GM13976 (cell line): ENCODE measurements at regions not wholly inside any gene's neighbourhood (a gene's known extent, or its start where the extent isn't known, plus 50 kb on each side); places are given as distances from the start of the nearest gene placed in this dataset.

ENCODE experiments used
- DNase-seq: peaks from one replicate; pipeline ENCODE4 v3.0.0; 2012; ENCODE audit warnings: low spot score
- CTCF ChIP-seq: IDR thresholded peaks from 2 replicates; pipeline ENCODE4 v1.5.1; 2012; ENCODE audit warnings: borderline replicate concordance, mild to moderate bottlenecking; ENCODE audit not compliant: insufficient read depth; ENCODE audit errors: extremely low read depth, missing control alignments, control extremely low read depth
- in situ Hi-C: fragments of 300-500 bp; cut with MboI; formaldehyde crosslinking; loops from one replicate; pipeline ENCODE4 v1.12.0; 2022; ENCODE audit warnings: low sequenced_read_pairs, mixed read lengths, inconsistent platforms; ENCODE audit not compliant: unreplicated experiment

- no peak for TF ChIP-seq CTCF
- in situ Hi-C loops, result no loop called here
- DNase-seq, result no peak
Observed at GRCh38 chr13:81442904-81443303, 1102.0 kb upstream of the SPRY2 start.

- DNase-seq, result no peak
- in situ Hi-C loops, result no loop called here
- no peak for TF ChIP-seq CTCF
Observed at GRCh38 chr13:81425286-81425685, 1084.4 kb upstream of the SPRY2 start.

- in situ Hi-C loops, result no loop called here
- DNase-seq, result no peak
- TF ChIP-seq CTCF, result no peak
Observed at GRCh38 chr13:81409284-81409683, 1068.4 kb upstream of the SPRY2 start.

GRCh38 chr13:81408647-81409046, 1067.7 kb upstream of the SPRY2 start:
- DNase-seq, result no peak
- TF ChIP-seq CTCF, result no peak
- in situ Hi-C loops, result no loop called here

- no peak for DNase-seq
- no peak for TF ChIP-seq CTCF
- in situ Hi-C loops, result no loop called here
Observed at GRCh38 chr13:81406639-81407292, 1065.8 kb upstream of the SPRY2 start.

- DNase-seq, result no peak
- no peak for TF ChIP-seq CTCF
- in situ Hi-C loops, result no loop called here
Observed at GRCh38 chr13:81406022-81406421, 1065.1 kb upstream of the SPRY2 start.

- in situ Hi-C loops, result no loop called here
- TF ChIP-seq CTCF, result no peak
- no peak for DNase-seq
Observed at GRCh38 chr13:81396192-81396591, 1055.3 kb upstream of the SPRY2 start.
